ENCODE measurements at regions not wholly inside any gene's neighbourhood (a gene's known extent, or its start where the extent isn't known, plus 50 kb on each side); places are given as distances from the start of the nearest gene placed in this dataset.

DNA sequence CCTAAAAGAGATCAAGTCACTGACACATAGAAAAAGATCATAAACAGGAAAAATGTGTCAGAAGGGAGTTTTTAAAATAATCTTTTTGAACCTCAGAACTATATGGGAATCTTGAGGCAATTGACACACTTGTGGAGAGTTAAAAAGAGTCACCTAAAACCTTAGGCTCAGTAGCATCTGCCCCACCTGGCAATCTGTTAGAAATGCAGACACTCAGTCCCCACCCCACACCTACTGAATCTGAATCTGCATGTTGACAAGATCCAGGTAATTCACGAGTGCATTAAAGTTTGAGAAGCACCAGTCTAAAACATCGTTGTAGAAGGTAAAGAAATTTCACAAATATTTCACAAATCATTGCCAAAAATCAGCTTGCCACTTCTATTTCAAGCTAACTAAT is 388.3 kb downstream of the NR2F1-AS1 start:
- no peak for DNase-seq
- no peak for ATAC-seq
- no peak for TF ChIP-seq CTCF (IDR thresholded peaks at IDR 0.05)
- Histone ChIP-seq H3K36me3 (ENCODE audit: low read depth) (no peaks in the 10 kb centered on the region), H3K4me3 (no peak overlapping the region), H3K9me3 (no peaks in the 10 kb centered on the region), H3K4me1 (ENCODE audit: low read depth) (no peaks in the 10 kb centered on the region)
- intact Hi-C loops (cut with DNase I, micrococcal nuclease), result no loop called here

DNA sequence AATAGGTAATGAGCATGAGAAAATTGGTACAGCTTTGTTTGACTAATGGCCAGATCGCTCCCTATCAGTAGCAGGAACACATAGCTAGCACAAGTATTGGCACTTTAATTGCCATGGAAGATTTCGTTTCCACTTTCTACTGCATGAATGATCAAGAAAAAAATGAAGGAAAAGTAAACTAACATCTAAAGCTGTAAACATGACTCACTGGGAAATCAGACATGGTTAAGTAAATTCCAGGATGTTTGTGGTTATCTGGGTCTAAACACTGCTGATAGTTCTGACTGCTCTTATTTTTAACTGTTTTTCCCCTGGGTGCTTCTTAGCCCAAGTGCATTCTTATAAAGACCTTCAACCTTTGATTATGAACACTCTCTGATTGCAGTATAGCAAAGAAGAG is 388.9 kb downstream of the NR2F1-AS1 start:
- Histone ChIP-seq H3K4me1 (ENCODE audit: low read depth) (no peaks in the 10 kb centered on the region), H3K4me3 (no peak overlapping the region), H3K9me3 (no peaks in the 10 kb centered on the region), H3K36me3 (ENCODE audit: low read depth) (no peaks in the 10 kb centered on the region)
- no peak for TF ChIP-seq CTCF (IDR thresholded peaks at IDR 0.05)
- intact Hi-C loops (cut with DNase I, micrococcal nuclease), result no loop called here
- no peak for ATAC-seq
- no peak for DNase-seq

DNA sequence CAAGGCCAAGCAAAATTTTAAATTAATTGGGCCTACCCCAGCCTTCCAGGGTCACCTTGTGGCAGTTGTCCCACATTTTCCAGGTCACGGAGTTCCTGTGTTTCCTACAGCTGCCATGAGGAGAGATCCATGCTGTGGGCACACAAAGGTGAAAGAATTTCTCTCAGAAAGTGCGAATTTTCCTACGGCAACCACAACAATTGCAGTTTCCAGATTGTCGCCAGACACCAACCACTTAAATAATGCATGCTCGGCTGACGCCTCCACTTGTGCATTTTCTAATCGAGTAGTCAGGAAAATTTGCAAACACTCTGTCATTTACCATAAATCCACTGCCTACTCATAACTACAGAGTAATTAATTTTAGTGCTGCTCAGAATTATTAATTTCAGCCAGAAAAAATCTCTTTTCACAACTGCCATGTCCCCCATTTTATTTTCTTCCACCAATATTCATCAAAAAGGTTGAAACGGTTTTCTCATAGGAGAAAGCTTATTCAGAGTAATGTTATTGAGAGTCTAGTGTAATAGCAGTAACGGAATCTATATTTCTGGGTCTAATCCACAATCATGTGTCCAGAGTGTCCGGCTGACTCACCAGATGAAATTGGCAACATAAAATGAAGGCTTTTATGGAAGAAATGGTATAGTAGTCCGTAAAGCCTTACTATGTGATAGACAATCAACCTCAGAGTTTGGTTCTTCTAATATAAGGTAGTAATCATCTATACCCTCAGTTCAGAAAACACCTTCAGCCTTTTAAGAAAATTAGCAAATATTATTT is 389.8 kb downstream of the NR2F1-AS1 start:
- no peaks in the 10 kb centered on the region for H3K9me3 ChIP-seq
- no peak overlapping the region for H3K4me3 ChIP-seq
- intact Hi-C loops (cut with DNase I, micrococcal nuclease), result no loop called here
- DNase-seq, result no peak
- no peak for ATAC-seq
- no peaks in the 10 kb centered on the region for H3K36me3 ChIP-seq (ENCODE audit: low read depth)
- H3K4me1 ChIP-seq (ENCODE audit: low read depth), result no peaks in the 10 kb centered on the region
- TF ChIP-seq CTCF (IDR thresholded peaks at IDR 0.05), result no peak

GRCh38 chr5:93189707-93190120 is 391.3 kb downstream of the NR2F1-AS1 start:
- Histone ChIP-seq H3K36me3 (ENCODE audit: low read depth) (no peaks in the 10 kb centered on the region), H3K4me1 (ENCODE audit: low read depth) (no peaks in the 10 kb centered on the region), H3K4me3 (no peak overlapping the region), H3K9me3 (no peaks in the 10 kb centered on the region)
- no peak for DNase-seq
- no peak for TF ChIP-seq CTCF (IDR thresholded peaks at IDR 0.05)
- intact Hi-C loops (cut with DNase I, micrococcal nuclease), result no loop called here
- ATAC-seq, result no peak

- H3K4me3 ChIP-seq, result no peak overlapping the region
- DNase-seq, result no peak
- no peaks in the 10 kb centered on the region for H3K4me1 ChIP-seq (ENCODE audit: low read depth)
- H3K36me3 ChIP-seq (ENCODE audit: low read depth), result no peaks in the 10 kb centered on the region
- TF ChIP-seq CTCF (IDR thresholded peaks at IDR 0.05), result no peak
- ATAC-seq, result no peak
- intact Hi-C loops (cut with DNase I, micrococcal nuclease), result no loop called here
- H3K9me3 ChIP-seq, result no peaks in the 10 kb centered on the region
Measured at GRCh38 chr5:93188876-93189485, 392.0 kb downstream of the NR2F1-AS1 start.

Measured in mucosa of descending colon (tissue), 3 donors.